ENCODE measurements at regions not wholly inside any gene's neighbourhood (a gene's known extent, or its start where the extent isn't known, plus 50 kb on each side); places are given as distances from the start of the nearest gene placed in this dataset.

DNA sequence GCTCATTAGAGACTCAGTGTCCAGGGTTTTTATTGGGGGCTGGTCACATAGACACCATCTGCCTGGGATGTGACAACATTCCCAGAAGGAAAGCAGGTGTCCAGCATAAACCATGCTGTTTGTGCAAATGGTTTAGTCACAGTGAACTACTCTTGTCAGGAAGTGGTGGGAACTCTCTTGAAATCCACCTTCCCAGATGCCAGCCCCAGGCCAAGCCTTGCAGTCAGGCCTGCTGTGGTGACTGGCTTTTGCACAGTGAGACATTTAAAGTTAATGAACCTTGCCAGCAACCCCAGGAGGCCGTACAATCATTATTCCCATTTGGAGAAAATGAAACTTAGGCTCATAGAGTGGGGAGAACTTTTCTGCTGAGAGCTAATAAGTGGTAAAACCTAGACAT lies 242.5 kb upstream of the KCNG1 start:
- no peak for ATAC-seq
- Histone ChIP-seq H3K27ac (no peak overlapping the region), H3K27me3 (peaks cover 6% of the 10 kb centered on the region), H3K4me3 (no peak overlapping the region), H3K9me3 (peaks cover 0 to 9% (median 0%) of the 10 kb centered on the region in 3 donors), H3K4me1 (no peaks in the 10 kb centered on the region), H3K36me3 (no peaks in the 10 kb centered on the region)
- WGBS, 2 donors (ENCODE audit: low coverage in 1 of 2) = 100% methylated on average over 1 of the region's 1 CpG; no CpG with 5 or more reads in 1 of the 2 donors
- TF ChIP-seq EP300 (IDR thresholded peaks at IDR 0.05) (no peak), POLR2AphosphoS5 (IDR thresholded peaks at IDR 0.05) (no peak), POLR2A (IDR thresholded peaks at IDR 0.05) (no peak)
- TF ChIP-seq, protein P1, sequence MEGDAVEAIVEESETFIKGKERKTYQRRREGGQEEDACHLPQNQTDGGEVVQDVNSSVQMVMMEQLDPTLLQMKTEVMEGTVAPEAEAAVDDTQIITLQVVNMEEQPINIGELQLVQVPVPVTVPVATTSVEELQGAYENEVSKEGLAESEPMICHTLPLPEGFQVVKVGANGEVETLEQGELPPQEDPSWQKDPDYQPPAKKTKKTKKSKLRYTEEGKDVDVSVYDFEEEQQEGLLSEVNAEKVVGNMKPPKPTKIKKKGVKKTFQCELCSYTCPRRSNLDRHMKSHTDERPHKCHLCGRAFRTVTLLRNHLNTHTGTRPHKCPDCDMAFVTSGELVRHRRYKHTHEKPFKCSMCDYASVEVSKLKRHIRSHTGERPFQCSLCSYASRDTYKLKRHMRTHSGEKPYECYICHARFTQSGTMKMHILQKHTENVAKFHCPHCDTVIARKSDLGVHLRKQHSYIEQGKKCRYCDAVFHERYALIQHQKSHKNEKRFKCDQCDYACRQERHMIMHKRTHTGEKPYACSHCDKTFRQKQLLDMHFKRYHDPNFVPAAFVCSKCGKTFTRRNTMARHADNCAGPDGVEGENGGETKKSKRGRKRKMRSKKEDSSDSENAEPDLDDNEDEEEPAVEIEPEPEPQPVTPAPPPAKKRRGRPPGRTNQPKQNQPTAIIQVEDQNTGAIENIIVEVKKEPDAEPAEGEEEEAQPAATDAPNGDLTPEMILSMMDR (IDR thresholded peaks at IDR 0.05) = no peak

DNA sequence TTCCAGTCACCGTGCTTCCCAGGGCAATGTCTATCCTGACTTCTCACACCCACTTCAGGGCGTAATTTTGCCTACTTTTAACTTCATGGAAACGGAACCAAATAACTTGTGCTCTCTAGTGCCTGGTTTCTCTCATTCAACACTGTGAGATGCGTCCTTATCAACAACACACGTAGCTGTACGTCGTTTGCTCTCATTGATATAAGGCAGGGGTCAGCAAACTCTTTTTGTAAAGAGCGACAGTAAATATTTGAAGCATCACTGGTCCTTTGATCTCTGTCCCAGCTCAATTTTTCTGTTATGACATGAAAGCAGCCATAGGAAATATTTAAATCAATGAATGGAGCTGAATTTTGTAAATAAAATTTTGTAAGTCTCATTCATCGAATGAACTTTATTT lies 239.3 kb upstream of the KCNG1 start:
- no peak for TF ChIP-seq EP300 (IDR thresholded peaks at IDR 0.05)
- no peak for TF ChIP-seq POLR2A (IDR thresholded peaks at IDR 0.05)
- TF ChIP-seq, protein P1 (IDR thresholded peaks at IDR 0.05) = no peak
- no peak for TF ChIP-seq POLR2AphosphoS5 (IDR thresholded peaks at IDR 0.05)
- Histone ChIP-seq H3K9me3 (peaks cover 0 to 7% (median 0%) of the 10 kb centered on the region in 3 donors), H3K27ac (no peak overlapping the region), H3K4me1 (no peaks in the 10 kb centered on the region), H3K36me3 (no peaks in the 10 kb centered on the region), H3K27me3 (peaks cover 16% of the 10 kb centered on the region), H3K4me3 (no peak overlapping the region)
- no peak for ATAC-seq
- WGBS, 2 donors (ENCODE audit: low coverage in 1 of 2) = 51 to 59% methylated on average over 9 of the region's 9 CpGs

DNA sequence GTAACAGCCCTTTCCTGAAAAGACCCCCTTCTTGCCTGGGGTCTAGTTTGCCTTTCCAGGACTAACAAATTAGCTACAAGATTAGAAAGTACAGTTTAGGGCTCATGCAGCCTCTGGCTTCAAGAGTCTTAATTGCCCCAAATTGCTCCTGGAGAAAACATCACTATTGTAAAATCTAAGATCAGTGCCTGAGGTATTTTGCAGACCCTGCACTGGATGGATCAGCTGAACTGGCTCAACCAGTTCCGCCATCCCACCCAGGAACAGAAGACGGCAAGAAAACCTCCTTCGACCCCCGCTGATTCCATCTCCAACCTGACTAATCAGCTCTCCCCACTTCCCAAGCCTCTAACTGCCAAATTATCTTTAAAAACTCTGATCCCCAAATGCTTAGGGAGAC lies 236.5 kb upstream of the KCNG1 start:
- no peak for ATAC-seq
- Histone ChIP-seq H3K4me3 (no peak overlapping the region), H3K4me1 (no peaks in the 10 kb centered on the region), H3K9me3 (no peaks in the 10 kb centered on the region), H3K27ac (no peak overlapping the region), H3K36me3 (no peaks in the 10 kb centered on the region), H3K27me3 (peaks cover 27% of the 10 kb centered on the region)
- WGBS, 2 donors (ENCODE audit: low coverage in 1 of 2) = 91 to 100% methylated on average over 1 to 3 of the region's 4 CpGs
- TF ChIP-seq POLR2AphosphoS5 (IDR thresholded peaks at IDR 0.05) = no peak
- TF ChIP-seq, protein P1 (IDR thresholded peaks at IDR 0.05) = no peak
- no peak for TF ChIP-seq POLR2A (IDR thresholded peaks at IDR 0.05)
- TF ChIP-seq EP300 (IDR thresholded peaks at IDR 0.05) = no peak

DNA sequence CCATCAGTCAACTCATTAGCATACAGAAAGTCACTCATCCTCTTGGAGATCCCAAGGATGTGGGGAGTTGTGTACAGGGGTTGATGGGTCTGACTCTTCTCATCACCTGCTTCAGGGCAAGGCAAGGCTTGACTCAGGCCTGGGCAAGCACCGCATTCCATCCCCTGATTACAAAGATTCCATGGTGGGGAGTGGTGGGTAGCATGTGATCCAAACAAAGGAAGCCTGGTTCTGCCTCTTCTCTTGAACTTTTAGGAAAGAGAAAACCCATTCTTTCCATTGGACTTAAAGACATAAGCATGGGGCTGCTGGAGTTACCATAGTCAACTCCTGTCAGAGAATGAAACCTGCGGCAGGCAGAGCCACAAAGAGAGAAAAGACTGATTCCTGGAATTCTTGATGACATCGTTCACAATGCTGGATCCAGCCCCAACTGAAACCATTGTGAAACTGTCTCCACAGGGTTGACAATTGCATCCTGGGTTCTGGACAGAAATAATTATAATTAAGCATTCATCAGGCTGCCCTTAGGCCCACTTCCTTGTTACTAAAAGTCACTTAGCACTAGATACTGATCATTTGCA lies 235.8 kb upstream of the KCNG1 start:
- H3K27me3 ChIP-seq = peaks cover 35% of the 10 kb centered on the region
- no peaks in the 10 kb centered on the region for H3K36me3 ChIP-seq
- H3K4me1 ChIP-seq = no peaks in the 10 kb centered on the region
- H3K9me3 ChIP-seq = no peaks in the 10 kb centered on the region
- TF ChIP-seq POLR2A (IDR thresholded peaks at IDR 0.05) (no peak), POLR2AphosphoS5 (IDR thresholded peaks at IDR 0.05) (no peak), EP300 (IDR thresholded peaks at IDR 0.05) (no peak)
- TF ChIP-seq, protein P1 (IDR thresholded peaks at IDR 0.05) = no peak
- no peak for ATAC-seq
- H3K27ac ChIP-seq = no peak overlapping the region
- no peak overlapping the region for H3K4me3 ChIP-seq
- 80 to 100% methylated on average over 1 of the region's 3 CpGs for WGBS, 2 donors (ENCODE audit: low coverage in 1 of 2)

DNA sequence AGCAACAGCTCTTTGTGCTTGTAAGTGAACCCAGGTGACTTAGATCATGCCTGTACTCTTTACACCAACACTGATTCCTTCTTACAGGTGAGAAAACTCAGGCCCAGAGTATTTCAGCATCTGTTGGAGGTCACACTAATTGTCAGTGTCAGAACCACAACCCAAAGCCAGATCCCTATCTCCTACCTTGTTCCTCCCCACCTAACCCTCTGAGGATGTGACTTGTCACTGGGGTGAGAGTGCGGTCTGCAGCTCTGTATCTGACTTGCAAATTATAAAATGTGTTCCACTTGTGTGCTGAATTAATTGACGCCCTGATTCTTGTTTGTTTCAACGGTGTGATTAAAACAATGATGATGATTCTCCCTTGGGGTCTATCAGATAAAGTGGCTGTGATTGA lies 232.5 kb upstream of the KCNG1 start:
- Histone ChIP-seq H3K4me1 (no peaks in the 10 kb centered on the region), H3K27me3 (peaks cover 39% of the 10 kb centered on the region), H3K27ac (no peak overlapping the region), H3K9me3 (no peaks in the 10 kb centered on the region), H3K4me3 (no peak overlapping the region), H3K36me3 (no peaks in the 10 kb centered on the region)
- ATAC-seq = no peak
- WGBS, 2 donors (ENCODE audit: low coverage in 1 of 2) = 83 to 90% methylated on average over 1 to 2 of the region's 3 CpGs
- TF ChIP-seq, protein P1 (IDR thresholded peaks at IDR 0.05) = no peak
- TF ChIP-seq EP300 (IDR thresholded peaks at IDR 0.05) (no peak), POLR2A (IDR thresholded peaks at IDR 0.05) (no peak), POLR2AphosphoS5 (IDR thresholded peaks at IDR 0.05) (no peak)
